Limb (tissue), 2 donors: ENCODE measurements at regions not wholly inside any gene's neighbourhood (a gene's known extent, or its start where the extent isn't known, plus 50 kb on each side); places are given as distances from the start of the nearest gene placed in this dataset.
A peak's percentile ranks its signal among the peaks of the same experiment; 100 is the strongest.

Experiments used
- DNase-seq, 2 donors: peaks; one replicate each; pipeline ENCODE4 v3.0.0-alpha.2; 2016; ENCODE audit errors: extremely low spot score in 2 of 2

DNA sequence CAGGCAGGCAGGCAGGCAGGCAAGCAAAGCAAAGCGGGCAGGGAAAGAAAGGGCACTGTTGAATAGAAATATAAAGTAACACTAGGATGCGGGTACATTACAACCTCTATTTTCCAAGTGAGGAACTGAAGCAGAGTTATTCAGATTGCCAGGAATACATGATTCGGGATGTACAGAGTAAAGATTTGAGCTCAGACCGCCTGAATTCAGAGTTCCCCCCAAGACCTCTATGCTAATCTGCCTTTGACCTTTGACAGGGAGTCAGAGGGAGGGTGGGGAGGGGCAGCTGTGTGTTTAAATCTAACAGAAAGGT is 271.9 kb upstream of the SMIM31 start:
- no peak for DNase-seq

GRCh38 chr4:164482758-164483157 is 271.2 kb upstream of the SMIM31 start:
- no peak for DNase-seq

DNA sequence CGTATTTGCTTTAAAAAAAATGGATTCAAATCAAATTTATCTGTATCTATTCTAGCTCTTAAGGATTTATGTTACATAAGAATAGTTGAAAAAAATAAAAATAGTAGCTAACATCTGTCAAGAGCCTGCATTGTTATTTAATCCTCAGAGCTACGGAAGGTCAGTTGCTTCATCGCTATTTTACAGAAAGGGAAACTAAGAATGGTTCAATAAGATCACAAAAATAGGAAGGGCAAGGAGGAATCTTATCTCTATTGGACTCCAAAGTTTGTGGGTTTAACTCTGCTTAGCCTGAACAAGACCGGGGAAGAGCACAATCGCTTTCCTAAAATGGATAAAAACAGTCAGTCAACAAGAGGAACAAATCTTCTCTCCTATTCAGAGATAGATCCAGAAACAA is 270.2 kb upstream of the SMIM31 start:
- no peak for DNase-seq

DNA sequence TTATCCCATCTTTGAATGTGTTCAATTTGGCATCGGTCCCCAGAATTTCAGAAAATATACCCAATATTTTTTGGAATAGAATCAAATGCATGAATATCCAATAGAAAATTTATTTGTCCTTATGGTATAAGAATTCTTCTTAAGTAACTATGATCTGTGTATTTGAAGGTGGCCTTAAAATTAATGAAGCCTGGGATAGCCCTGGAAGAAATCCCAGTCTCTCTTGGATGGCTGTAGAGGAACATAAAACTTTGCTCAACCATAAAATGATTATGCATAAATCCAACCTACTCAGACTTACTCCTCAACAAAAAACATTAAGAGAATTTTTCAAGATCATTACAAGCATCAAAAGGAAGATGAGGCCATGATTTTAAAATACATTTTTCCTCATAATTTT is 269.4 kb upstream of the SMIM31 start:
- peak in 1 of 2 donors; percentile 57 for DNase-seq

DNA sequence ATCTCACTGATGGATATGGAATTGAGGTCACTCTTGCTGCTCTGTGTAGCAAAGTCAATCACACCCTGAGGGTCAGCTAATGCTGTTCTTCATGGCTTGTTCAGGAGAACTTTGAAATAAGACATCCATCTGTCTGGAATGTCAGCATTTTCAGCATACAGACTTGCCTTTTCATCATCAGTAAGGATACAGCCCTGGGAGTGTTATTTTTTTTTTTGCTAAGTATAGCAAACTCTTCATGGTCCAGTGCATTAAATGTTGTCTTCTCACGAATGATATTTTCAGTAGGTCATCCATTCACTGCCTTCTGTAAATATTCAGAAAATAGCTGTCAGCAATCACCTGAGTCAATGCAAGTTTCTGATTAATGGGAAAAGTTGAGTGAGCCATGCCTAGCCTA is 268.8 kb upstream of the SMIM31 start:
- no peak for DNase-seq

- DNase-seq, result no peak
Observed at GRCh38 chr4:164488114-164488513, 265.8 kb upstream of the SMIM31 start.

DNA sequence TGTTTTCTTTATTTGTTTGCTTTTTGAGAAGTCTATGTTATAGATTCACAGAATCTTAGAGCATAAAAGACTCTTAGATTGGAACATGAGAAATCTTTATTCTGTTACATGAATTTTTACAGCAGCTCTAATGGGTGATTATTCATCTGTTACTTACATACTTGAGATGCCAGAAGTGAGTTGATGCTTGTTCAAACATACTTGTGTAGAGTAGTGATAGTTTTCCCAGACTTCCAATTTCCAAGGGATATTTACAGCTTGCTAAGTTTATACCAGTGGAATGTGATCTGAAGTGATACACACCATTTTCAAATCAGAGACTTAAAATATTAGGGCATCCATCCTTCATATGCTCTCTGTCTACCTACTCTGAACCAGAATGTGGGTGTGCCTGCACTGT is 252.9 kb upstream of the SMIM31 start:
- no peak for DNase-seq

DNA sequence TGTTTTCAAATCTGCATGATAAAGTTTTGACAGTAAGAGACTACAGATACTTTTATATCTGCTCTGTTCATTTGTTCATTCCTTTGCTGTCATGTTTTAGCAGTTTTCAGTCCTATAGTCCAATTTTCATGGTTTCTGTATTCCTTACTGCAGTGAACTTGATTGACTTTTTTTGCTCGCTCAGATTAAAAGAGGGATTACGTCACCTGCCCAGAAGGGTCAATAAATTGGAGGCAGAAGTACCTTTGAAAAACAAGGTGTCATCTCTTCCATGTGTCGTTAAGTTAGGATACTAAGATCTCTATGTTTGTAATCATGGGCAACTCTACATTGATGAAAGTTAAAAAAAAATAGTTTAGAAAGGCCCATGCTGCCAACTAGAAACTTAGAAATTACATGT is 250.1 kb upstream of the SMIM31 start:
- DNase-seq, result no peak

GRCh38 chr4:164508097-164508496 is 245.8 kb upstream of the SMIM31 start:
- no peak for DNase-seq

DNA sequence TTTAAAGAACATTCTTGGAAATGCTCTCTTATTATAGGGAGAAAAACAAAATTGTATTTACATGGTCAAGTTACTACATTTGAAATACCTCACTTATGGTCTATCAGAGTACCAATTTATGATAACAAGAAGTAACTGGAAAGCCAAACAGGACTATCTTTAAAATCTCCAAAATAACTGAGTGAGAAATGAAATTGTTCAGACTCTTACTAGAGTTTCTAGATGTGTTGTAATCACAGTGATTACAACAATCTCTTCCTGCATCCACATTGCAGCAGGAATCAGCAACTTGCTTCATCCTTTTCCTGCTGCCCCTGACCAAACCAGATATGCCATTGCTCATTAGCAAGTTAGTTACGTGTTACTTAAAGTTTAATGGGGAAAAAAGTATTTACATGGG is 245.2 kb upstream of the SMIM31 start:
- DNase-seq, result no peak

DNA sequence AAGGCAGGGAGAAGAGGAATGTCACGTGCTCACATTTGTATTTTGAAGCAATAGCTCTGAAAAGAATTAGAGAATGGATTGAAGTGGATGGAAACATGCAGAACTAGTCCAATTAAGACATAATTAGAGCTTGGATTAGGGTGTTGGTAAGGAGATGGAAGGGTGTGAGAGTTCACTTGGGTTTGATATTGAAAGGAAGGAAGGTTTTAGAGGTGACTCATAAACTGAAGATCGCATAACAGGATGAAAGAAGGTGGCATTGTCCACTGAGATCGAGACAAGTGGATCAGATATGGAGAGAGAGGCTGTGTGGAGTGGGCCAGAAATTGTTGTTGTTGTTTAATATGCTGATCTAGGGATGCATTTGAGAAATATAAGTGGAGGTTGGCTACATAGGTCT is 244.0 kb upstream of the SMIM31 start:
- no peak for DNase-seq

DNA sequence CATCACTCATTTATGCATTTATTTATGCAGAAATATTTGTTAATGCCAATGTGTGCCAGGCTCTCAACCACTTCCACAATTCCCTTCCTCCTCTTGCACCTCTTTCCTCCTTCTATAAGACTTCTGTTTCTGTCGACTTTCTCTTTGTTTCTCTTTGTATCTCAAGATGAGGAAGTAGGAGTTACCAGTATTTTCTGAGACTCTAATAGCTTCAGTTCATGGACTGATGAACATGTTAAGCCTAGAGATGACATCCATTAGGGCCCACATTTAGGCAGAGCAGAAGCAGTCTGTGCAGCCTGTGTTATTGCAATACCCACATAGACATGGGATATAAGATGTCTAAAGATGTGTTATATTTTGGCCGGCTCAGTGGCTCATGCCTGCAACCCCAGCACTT is 241.8 kb upstream of the SMIM31 start:
- DNase-seq, result no peak

- no peak for DNase-seq
Observed at GRCh38 chr4:164514765-164515164, 239.2 kb upstream of the SMIM31 start.

- no peak for DNase-seq
Observed at GRCh38 chr4:164524789-164525188, 229.1 kb upstream of the SMIM31 start.

DNA sequence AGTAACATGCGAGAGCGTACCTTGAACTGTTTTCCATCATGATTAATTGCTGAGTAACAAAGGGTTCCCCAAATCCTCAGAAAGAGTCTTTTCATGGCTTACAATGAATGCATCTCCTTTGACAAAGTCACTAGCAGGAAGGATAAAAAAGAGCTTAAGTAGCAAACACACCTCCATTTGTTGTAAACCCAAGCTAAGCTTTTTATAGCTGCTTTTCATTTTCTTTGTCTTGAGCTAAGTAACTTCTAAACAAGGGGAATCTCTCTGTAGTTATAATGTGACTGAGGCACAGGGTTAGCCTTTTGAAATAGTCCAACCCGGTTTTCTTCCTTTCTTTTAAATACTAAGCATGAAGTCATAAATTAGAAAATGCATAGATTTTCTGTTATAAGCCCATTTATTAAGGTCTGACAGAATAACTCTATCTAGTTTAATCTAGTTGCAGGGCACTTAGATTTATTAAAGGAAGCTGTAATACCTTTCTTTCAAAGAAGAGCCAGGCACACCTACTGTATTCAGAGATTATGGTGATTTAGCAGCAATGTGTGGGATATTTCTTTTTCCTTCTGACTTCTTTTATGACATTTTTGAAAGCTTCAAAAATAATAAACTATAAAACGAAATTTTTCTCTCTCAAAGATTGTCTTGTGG is 226.9 kb upstream of the SMIM31 start:
- no peak for DNase-seq

DNA sequence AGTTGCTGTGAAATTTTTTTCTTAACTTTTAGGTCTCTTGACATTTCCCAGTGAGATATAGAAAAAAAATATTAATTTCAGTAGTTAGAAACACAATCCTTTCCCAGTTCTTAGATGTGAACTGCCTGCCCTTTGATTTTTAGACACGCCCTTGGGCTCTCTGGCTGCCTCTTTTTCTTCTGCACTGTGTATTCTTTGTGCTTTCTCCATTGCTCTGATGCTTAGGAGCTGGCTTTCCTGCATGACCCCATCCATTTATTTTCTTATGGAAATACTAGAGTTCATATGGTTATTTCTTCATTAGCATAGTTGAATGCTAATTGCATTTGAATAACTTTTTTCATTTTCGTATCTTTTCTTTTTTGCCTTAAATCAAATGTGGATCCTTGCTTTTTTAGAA is 224.9 kb upstream of the SMIM31 start:
- DNase-seq, result no peak

DNA sequence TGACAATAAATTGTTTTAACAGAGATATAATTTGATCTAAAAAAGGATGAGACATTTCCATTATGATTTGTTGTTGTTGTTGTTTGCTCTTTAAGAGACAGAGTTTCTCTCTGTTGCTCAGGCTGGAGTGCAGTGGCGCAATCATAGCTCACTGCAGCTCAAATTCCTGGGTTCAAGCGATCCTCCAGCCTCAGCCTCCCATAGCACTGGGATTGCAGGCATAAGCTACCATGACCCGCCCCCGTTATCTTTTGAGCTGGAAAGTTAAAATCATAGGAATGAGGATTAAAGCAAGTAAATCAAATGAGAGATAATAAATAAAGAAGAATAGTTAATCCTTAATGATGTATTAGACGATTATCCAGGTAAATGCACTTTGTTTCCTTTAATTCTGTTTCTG is 224.4 kb upstream of the SMIM31 start:
- DNase-seq, result no peak

DNA sequence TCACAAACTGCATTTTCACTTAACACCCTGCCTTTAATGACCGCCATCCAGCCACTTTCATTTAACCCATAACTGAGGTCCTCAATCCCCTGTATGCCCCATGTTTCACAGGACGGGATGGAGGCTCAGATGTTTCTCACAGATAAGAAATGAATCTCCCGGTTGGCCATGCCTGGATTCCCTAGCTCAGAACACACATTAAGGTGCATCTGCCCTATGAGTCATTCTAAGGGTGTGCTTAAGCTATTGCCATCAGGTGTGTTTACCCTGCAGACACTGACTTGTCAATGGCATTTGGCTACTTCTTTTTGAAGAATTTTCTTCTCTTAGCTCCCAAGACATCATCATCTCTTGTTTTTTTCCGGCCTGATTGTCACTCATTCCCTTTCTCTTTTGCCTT is 222.6 kb upstream of the SMIM31 start:
- no peak for DNase-seq

DNA sequence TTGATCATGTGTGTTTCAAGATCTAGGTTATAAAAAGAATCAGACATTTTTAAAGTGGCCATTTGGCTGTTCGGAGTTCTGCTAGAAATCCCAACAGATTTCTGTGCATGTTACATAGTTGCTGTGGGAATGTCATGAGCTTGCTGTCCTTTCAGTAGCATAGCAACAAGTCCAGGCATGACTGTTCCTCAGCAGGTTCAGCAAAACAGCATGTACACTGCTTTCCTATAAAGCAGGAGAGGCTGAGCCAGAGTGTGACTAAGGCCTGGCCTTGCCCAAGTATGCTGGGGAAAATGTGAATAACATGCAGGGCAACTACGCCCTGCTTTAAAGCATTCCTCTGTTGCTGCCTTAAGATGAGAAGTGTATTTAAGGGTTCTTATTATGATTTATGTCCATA is 217.1 kb upstream of the SMIM31 start:
- peak in 1 of 2 donors; percentile 37 for DNase-seq

GRCh38 chr4:164538097-164538496 is 215.8 kb upstream of the SMIM31 start:
- no peak for DNase-seq

GRCh38 chr4:164540987-164541386 is 212.9 kb upstream of the SMIM31 start:
- no peak for DNase-seq

GRCh38 chr4:164542431-164542830 is 211.5 kb upstream of the SMIM31 start:
- DNase-seq, result no peak

DNA sequence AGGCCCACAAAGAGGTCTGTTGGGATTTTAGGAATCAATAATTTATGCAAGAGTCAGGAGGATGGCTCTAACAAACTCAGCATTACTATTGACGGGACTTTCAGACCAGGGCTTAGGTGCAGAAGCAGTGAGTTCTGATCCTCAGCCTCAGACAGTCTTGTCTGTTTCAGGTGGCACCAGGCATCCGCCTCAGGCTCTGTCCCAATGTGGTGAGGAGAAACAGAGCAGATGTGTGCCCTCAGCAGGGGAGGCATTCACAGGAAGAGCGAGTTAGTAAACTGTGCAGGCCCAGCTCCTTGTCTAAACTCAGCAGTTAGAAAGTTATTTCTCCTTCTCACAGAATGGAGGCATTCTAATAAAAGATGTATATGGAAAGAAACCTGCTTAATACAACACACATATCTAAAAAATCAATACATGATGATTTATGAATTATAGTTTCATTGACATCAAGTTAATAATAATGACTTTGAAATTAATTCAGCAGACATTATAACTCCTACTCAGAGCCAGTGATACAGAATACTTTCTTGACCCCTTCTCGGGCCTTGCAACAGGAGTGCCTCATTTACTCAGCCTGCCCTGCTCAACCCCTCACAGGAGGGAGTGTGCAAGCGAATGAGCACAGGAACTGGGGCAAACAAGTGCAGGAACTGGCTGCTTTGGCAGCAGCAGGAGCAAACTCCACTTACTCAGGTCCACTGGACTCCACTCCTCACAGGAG is 202.8 kb upstream of the SMIM31 start:
- DNase-seq, result no peak

- DNase-seq, result no peak
Observed at GRCh38 chr4:164551713-164552040, 202.3 kb upstream of the SMIM31 start.
